ENCODE measurements at regions not wholly inside any gene's neighbourhood (a gene's known extent, or its start where the extent isn't known, plus 50 kb on each side); places are given as distances from the start of the nearest gene placed in this dataset.

DNA sequence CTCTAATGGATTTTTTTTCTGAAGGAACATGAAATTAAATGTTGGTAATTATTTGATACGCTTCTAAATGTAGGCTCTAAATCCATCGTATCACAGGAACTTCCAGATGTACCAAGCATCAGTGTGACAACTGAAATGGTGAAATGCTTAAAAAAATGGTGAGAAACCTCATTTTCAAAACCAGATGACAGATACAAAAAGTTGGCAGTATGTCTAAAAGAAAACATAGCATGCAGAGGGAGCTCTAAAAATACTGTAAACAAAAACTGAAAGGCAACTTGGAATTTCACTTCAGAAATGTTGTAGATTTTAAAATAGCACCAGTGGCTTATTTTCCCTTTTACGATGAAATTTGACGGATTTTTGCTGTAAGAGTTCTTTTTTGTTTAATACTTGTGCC lies 1043.6 kb upstream of the WWC1 start:
- no peak for DNase-seq

DNA sequence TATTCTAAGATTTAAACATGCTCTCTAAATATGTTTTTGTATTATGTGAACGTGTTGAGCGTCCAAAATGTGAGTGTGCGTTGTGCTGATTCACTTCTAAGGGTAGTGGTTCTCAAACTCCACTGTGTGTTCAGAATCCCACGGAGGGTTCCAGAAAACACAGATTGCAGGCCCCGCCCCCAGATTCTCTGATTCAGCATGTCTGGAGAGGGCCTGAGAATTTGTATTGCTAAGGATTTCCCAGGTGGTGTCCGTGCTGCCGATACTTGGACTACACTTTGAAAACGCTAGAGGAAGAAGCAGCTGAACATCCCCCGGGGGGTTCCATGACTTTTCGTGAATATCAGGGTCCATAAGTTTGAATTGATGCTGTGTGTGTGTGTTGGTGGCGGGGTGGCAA lies 1043.2 kb upstream of the WWC1 start:
- no peak for DNase-seq

DNA sequence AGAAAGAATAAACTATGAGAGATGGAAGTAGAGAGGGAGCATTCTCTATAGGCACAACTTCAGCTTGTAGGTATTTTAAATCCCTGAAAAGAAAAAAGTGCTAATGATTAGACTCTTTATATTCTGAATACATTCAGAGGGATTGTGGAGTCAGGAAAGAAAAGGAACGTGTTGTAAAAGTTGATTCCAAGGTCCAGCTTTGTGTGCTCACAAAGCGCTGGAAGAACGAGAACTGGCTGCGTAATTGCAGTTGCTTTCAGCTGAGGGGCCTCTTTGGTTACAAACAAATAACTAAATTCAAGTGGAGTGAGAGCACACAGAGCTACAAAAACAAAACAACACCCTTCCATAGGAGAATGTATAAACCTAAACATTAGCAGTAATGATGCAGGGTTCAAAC lies 1040.4 kb upstream of the WWC1 start:
- no peak for DNase-seq

DNA sequence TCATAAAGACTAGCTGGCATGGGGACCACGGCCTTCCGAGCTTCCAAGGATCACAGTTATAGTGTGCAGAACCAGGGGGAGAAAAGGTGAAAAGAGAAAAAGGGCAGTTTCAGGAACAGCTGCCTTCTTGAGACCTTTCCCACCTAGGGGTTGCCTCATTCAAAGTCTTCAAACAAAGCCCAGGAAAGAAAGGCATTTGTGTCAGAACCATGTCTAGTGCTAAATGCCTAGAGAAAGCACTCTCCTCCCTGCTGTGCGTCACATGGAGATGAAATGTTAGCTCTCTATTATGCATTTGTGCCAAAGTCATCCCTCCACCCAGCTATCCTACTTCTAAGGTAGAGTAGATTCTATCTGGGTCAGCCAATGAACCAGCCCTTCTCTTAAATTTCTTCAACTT lies 1037.3 kb upstream of the WWC1 start:
- no peak for DNase-seq

DNA sequence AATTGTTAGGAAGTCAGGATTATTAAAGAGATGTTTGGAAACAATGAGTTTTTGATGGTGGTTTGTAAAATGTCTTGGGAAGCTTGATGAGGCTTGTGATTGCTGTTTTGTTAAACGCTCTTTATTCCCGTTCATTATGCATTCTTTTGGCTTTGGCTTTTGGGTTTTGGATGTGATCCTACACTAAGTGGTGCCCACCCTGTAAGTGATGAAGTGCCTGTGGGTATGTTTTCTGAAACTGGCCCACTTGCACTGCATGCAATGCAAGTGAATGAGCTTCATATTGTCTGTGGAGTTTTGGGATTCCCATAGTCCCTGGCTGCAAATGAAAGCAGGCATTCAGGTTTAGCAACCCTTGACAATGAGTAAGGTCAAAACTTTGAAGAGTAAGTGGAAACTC lies 1035.5 kb upstream of the WWC1 start:
- no peak for DNase-seq

DNA sequence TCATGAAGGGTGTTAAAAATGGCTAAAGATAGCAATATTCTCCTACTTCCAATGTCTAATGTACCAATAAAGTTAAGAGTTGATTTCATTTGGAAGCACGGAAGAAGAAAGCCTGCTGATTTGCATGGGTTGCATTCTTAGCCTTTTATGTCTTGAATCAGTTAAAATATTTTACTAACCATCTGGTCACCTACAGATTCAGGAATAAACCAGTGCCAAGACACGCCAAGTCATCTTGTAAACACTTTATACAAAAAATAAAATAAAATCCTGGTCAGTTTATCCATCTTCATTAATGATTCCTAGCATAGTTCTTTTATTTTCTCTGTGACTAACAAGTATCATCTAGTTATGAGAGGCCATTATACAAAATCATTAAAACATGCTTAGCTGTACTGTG lies 1031.6 kb upstream of the WWC1 start:
- no peak for DNase-seq

DNA sequence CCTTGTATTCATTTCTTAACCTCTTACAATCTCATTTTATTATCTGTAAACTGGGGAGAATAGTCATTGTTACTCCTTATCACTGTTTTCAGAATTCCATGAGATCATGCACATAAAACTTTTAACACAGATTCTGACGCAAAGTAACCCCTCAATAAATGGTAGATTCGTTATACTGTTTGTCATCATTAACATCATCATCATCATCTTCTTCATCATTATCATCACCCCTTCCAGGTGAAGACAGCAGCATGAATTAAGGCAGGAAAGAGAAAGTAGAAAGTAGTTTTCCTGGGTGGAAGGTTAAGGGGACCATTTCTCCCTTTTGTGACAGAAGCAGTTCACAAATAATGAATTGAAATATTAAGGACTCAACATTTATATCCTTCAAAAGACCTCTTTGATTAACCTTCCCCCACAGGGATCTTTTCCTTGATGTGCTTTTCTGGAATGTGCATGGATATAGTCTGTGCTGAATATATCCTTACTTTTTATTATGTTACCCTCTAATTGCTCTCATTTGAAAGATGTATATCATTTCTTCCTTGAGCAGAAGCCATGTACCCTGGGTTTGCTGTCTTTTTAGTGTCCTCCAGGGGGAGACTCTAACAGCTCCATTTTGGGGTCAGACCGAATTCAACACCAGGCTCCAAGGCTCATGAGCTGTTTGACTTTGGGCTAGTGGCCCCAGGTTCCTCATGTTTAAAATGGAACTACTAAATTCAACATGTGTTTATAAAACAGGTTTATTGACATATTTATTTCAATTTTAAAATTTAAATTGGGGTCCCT lies 1029.9 kb upstream of the WWC1 start:
- DNase-seq: no peak

DNA sequence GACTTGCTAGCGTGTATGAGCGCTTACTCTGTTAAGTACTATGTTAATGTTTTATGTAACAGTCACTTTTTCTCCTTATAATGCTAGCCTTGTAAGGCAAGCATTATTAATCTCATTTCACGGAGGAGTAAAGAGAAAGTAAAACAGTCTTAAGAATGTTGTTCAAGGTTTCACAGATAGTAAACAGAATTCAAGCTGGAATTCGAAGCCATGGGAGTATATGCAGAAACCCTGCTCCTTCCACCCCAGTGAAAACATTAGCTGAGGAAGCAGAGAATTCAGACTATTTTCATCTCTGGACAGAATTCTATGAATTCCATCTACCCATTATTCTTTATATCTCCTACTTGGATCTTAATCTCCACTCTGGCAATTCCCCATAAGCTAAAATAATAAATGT lies 1028.3 kb upstream of the WWC1 start:
- no peak for DNase-seq

DNA sequence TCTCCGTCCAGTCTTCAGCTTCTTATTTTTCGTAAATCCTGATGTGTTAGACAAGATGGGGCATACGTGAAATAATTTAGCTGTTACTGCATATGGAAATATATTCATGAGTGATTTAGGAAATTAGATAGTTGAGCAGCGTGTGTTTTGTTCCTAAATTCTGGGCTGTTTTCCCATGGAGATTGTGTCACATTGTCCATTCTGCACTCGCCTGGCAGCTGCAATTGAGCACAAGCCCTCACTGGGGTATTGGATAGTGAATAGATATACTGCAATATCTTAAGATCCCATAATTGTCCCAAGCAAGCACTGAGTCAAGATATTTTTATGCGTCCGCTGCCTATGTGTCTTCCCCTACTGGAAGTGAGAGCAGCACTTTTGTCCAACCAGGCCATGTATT lies 1027.1 kb upstream of the WWC1 start:
- DNase-seq: no peak

DNA sequence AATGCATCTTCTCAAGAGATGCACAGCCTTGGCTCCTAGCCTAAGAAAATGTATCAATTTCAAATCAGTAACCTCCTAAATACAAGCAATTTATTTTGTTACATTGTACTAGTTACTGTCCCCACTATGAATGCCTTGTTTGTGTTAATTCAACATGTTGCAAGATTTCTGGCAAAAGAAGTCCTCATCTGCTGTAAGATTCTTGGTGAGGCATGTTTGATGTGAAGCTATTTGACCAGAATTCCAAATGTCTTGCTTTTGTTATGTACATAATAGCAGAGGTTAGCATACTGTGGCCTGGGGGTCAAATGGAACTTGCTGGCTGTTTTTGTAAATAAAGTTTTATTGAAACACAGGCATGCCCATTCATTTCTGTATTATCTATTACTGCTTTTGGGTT lies 1023.1 kb upstream of the WWC1 start:
- no peak for DNase-seq

DNA sequence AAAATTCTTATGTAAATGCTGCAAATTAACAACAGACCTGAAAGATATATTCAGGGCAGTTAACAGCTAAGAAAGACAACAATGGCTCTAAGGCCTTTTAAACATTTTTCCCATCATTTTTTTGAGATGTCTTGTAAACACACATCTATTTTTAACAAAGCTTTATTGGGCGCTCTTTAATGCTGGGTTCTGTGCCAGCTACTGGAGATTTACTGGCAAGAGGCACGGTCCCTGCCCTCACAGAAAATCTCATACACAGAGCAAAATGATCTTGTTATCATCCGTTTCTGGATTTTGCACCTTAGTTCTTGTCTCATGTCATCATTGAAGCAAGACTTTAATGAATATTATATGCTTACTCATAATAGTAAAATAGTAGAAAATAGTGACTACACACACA lies 1022.3 kb upstream of the WWC1 start:
- no peak for DNase-seq

DNA sequence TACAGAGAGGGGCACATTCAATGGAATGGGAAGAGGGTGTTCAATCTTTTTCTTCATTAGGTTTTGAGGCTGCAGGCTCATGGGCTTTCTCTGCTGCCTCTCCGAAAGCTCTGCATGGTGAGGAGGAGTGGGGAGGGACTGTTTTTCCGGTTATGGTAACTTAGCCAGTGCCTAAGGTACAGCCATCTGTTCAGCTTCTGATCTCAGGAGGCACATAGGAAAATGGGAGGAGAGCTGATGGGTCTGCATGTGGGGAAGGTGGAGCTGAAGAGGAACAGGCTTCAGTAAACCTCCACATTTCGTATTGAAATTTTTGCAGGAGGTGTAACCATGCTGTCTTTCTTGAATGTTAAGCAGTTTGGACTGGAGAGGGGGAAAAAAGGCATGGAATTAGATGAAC lies 1020.4 kb upstream of the WWC1 start:
- DNase-seq: no peak

DNA sequence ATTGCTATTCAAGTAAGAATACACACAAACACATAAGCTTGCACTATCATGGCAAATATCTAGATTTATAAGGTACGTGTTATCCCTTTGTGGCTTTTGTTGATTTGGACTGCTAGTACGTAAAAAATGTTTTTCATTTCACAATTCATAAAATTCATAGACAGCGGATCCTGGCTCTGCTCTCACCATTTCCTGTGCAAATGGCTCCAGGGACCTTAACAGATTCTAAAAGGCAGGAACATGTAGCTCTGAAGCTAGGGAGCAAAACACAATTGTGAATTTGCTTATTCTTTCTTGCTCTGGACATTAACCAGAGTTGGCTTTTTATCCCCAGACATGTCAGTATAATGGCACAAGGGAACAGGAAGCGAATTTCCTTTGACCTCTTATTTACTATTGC lies 1019.9 kb upstream of the WWC1 start:
- no peak for DNase-seq

DNA sequence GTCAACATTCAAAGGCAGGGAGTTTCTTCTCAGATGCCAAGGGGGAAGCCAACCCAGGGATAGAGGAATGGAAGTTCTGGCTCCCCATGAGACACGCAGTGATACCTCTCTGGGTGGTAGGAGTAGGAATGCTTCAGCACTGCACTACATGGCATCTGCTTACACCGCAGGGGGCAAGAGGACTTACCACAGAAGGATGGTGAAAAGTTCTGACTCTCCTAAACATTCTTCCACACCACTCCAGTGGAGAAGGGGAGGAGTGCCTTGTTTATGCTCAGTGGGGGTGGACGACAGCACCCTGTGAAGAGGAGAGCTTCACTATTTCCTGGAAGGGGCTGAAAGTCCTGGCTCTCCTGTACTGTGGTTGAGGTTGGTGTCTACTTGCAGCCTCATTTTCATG lies 1011.3 kb upstream of the WWC1 start:
- DNase-seq: no peak

DNA sequence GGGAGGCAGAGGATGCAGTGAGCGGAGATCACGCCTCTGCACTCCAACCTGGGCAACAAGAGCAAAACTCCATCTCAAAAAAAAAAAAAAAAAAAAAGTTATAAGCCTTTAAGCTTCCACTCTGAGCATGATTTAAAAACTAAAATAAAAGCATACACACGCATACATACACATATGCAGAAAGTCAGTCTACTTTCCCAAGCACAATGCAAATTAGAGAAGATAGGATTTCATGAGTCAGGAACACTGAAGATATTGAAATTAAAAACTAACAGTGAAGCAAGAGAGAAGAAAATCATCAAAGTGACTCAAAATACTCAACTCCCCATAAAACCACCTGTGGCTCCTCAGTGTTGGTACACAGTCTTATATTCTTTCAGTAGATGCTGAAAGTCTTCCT lies 1009.5 kb upstream of the WWC1 start:
- DNase-seq: no peak

DNA sequence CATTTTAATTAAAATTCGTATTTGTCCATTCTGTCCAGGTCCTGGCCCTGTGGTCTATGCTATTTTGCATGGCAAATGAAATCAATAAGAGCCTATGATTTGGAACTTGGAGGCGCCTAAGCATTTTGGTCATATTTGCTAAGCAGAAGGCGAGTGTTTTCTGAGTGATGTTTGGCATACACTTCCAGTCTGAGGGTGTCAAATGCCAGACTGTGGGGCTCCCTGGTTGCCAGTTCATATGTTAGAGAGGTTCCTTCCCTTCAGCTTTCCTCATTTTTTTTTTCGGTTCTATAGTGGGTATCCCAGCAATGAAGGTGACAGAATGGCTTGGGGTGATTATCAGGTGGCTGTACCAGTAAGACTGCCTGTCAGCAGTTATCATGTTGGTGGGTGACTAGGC lies 1007.8 kb upstream of the WWC1 start:
- no peak for DNase-seq

DNA sequence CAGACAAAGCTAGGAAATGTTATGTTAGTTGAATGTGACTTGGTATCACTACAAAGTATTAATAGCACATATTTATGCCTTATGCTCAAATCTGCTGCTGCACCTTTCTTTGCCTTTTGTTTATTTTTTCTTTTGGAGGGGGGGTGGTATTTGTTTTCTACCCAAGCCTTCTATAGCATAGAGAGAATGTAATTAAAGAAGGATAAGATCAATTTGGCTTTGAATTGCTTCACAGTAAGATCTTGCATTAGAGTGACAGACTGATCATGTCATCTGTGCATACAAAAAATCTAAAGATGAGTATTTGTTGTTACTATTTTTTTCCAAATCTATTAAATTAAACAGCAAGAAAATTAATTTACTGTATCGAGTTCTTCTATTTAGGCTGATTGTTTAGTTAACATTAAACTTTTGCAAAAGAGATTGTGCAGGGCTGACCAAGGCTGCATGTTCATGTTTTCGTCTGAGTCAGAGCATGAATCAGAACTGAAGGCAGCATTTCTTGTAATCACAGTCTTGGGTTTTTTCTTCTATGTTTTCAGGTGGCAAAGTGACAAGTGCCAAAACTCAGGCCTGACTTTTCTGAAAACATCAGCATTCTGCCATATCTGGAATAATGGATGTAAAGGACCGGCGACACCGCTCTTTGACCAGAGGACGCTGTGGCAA lies 1007.1 kb upstream of the WWC1 start:
- no peak for DNase-seq

DNA sequence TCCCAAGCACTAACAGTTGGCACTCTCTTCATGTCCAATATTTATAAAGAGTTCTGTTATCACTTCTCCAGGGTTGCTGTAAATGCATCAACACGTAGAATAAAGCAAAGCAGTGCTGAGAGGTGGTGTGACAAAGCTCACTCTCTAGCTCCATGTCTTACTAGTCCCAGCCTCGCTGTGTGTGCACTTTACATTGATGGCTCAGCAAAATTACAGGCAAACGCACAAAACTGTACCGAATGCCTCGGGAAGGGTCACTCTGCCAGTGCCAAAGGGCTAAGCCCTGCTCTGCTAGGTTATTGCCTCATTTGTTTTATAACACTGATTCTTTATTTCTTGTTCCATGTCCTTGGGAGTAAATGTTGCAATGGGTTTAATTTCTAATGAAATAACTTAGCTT lies 1005.9 kb upstream of the WWC1 start:
- DNase-seq: no peak

DNA sequence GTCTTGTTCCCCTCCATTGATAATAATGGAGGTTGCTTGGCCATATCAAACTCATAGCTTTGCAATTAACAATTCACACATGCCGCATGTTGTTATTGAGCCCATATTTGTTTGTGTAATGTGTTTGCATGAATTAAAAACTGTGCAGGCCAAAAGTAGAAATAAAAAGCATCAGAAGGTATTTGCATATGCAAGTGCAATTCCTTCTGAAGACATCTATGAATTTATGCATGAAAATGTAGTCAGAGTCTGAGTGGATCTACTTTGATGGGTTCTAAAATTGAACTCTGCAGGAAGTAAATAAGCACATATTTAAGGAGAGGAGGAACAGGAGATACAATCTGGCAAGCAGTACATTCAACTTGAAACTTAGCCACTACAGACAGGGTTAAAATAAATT lies 1004.6 kb upstream of the WWC1 start:
- DNase-seq: no peak

DNA sequence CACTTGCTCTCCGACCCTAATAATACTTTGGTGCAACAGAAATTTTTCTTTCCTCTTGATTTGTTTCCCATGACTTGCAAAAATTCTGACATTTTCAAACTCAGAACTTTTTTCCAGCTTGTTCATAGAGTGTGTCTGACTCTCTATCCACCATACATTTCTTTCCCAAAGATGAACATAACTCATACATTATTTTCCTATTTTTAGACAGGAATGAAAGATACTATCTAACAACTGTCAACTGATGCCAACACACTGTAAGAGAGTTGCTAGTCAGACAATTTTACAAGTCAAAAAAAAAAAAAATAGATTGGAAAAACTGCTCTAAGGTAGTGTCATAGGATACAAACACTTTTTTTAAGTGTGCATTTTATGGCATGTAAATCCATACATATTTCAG lies 1001.0 kb upstream of the WWC1 start:
- DNase-seq: no peak

DNA sequence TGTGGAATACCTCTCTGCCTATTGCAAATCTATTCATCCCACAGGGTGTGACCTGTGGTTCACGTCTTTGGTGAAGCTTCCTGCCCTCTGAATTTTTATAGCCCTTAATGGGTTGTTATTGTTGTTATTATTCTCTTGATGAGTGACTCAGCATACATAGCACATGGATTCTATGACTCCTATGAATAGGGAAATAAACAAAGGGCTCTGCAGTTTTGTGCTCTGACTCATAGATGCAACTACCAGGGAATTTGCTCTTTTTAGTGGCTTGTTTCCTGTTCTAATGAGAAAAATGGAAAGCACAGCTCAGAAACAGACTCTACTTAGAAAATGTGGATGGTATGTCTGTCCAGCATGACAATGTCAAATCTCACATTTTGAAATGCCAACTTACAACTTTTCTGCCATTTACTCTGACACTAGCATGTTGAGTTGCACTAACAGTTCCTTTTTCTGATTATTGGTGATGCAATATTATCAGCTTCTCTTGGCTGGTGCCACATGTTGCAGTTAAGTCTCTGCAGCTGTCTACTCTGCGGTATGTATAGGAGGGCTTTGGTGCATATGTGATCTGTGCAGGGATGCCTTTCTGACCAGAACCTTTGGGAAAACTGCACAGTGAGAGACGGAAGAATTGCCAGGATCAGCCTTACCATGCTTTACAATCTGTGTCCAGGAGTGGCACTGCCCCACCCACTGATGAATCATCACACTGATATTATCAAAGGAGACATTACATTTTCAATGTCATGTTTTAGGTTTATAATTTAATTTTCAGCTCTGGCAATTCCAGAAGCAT lies 996.4 kb upstream of the WWC1 start:
- DNase-seq: no peak

DNA sequence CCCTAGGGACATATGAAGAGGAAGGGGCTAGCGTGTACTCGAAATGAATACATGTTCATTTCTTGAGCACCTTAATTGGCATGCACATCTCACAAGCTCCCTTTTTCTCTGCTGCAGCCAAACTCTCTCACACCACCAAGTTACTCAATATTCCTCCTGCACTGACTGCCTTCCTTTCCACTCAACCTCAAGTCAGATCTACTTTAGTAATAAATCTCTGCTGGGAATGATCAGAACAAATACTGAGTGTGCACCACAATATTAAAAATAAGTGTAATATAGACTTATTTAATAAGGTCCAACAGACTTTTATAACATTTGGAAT lies 995.8 kb upstream of the WWC1 start:
- DNase-seq: no peak

DNA sequence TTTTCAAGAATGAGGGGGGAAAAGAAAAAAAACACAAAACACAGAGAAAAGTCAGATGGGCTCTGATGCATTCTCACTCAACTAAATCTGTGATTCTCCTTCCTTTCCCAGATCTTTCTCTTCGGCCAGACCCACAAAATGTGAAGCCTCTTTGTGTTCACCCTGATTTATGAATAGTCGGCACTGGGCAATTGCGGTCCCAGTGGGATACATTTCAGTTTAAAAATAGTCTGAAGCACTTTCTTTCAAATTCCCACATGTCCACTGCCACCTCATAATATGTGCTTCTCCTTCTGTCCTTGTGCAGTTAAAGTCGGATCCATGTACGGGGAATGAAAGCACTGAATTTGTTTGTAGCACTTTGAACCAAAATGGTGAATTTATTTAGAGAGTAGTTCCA lies 995.4 kb upstream of the WWC1 start:
- DNase-seq: no peak

DNA sequence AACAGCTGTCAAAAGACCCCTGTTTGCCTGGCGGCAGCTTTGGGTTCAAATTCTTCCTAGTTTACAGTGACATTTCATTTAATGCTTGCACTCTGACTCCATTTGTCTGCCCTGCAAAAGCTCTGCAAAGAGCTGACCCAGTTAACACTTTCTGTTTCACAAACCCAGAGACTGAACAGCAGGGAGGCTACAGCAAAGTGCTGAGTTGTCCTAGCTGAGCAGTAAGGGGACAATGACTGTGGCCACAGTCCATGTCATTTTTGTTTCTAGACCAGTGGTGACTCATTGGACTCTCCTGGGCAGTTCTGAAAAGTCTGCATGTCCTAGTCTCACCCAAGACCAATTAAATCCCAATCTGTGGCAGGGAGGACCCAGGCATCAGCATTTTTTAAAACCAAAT lies 994.8 kb upstream of the WWC1 start:
- DNase-seq: no peak
